ENCODE measurements at regions not wholly inside any gene's neighbourhood (a gene's known extent, or its start where the extent isn't known, plus 50 kb on each side); places are given as distances from the start of the nearest gene placed in this dataset.

DNA sequence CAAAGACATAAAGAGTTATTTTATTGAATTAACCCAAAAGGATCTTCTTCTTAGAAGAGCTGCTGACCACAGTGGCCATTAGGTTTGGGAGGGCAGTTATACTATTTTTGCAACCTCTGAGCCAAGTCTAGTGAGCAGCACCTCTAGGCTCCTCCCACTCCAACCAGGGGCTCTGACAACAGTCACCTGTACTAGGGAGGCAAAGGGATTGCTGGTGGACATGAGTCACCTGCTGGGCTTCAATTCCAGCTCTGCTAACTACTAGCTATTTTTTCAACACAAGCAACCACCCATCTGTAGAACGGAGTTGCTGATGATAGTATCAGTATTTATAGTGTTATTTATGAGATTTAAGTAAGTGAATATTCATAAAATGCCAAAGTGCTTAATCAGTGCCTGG lies 166.0 kb downstream of the KLHL28 start:
- TF ChIP-seq, protein P1, sequence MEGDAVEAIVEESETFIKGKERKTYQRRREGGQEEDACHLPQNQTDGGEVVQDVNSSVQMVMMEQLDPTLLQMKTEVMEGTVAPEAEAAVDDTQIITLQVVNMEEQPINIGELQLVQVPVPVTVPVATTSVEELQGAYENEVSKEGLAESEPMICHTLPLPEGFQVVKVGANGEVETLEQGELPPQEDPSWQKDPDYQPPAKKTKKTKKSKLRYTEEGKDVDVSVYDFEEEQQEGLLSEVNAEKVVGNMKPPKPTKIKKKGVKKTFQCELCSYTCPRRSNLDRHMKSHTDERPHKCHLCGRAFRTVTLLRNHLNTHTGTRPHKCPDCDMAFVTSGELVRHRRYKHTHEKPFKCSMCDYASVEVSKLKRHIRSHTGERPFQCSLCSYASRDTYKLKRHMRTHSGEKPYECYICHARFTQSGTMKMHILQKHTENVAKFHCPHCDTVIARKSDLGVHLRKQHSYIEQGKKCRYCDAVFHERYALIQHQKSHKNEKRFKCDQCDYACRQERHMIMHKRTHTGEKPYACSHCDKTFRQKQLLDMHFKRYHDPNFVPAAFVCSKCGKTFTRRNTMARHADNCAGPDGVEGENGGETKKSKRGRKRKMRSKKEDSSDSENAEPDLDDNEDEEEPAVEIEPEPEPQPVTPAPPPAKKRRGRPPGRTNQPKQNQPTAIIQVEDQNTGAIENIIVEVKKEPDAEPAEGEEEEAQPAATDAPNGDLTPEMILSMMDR (IDR thresholded peaks at IDR 0.05; ENCODE audit: low read length) = no peak
- no peak for TF ChIP-seq EZH2 (optimal IDR thresholded peaks at IDR 0.05; ENCODE audit: low read depth, low read length)
- TF ChIP-seq EZH2phosphoT487 (IDR thresholded peaks at IDR 0.05; ENCODE audit: low read length) = no peak

All from MM.1S (cell line).